ENCODE measurements at regions not wholly inside any gene's neighbourhood (a gene's known extent, or its start where the extent isn't known, plus 50 kb on each side); places are given as distances from the start of the nearest gene placed in this dataset.

DNA sequence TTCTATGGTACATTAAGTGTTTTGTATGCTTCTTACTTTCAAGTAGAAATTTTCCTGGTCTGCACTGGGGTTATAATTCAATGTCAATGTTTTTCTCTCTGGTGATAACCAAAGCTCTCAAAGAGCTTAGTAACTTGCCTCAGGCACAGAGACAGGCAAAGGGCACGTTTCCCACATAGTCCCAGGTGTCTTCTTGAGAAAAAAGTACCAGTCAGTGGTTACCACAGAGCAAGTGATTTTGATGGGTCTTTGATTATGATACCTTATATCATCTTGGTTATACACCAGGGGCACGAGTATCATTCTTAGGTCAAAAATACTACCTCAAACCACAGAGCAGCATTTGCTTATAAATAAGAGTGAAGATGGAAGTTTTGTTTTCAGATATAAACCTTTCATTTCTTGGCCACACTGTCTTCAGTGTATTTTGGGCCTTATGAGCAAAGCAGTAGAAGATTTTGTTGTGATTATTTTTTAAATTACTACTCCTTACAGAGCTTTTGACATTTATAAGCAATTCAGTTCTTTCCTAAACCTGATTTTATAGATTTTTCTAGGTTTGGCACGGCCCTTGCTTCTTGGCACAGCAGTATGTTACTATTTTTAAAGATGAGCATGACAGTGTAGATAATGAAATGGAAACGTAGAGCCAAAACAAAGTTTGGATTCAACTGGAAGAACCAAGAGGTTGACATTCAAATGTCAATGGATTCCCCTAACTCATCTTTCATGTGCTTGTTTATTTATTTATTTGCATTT, 85.3 kb upstream of the TLL1 start:
- no peaks in the 10 kb centered on the region for H3K9me3 Mint-ChIP-seq (ENCODE audit: unreplicated experiment)
- no peaks in the 10 kb centered on the region for H3K36me3 Mint-ChIP-seq (ENCODE audit: low read depth, unreplicated experiment)
- no peaks in the 10 kb centered on the region for H3K27me3 Mint-ChIP-seq (ENCODE audit: unreplicated experiment)
- no peak overlapping the region for H3K4me3 Mint-ChIP-seq (ENCODE audit: unreplicated experiment)
- H3K27ac Mint-ChIP-seq (ENCODE audit: unreplicated experiment) = no peak overlapping the region
- TF ChIP-seq, protein P1, sequence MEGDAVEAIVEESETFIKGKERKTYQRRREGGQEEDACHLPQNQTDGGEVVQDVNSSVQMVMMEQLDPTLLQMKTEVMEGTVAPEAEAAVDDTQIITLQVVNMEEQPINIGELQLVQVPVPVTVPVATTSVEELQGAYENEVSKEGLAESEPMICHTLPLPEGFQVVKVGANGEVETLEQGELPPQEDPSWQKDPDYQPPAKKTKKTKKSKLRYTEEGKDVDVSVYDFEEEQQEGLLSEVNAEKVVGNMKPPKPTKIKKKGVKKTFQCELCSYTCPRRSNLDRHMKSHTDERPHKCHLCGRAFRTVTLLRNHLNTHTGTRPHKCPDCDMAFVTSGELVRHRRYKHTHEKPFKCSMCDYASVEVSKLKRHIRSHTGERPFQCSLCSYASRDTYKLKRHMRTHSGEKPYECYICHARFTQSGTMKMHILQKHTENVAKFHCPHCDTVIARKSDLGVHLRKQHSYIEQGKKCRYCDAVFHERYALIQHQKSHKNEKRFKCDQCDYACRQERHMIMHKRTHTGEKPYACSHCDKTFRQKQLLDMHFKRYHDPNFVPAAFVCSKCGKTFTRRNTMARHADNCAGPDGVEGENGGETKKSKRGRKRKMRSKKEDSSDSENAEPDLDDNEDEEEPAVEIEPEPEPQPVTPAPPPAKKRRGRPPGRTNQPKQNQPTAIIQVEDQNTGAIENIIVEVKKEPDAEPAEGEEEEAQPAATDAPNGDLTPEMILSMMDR (IDR thresholded peaks at IDR 0.05; ENCODE audit: unreplicated experiment) = no peak
- no peak for DNase-seq (ENCODE audit: low spot score)
- peaks cover 8% of the 10 kb centered on the region for H3K4me1 Mint-ChIP-seq (ENCODE audit: unreplicated experiment)

DNA sequence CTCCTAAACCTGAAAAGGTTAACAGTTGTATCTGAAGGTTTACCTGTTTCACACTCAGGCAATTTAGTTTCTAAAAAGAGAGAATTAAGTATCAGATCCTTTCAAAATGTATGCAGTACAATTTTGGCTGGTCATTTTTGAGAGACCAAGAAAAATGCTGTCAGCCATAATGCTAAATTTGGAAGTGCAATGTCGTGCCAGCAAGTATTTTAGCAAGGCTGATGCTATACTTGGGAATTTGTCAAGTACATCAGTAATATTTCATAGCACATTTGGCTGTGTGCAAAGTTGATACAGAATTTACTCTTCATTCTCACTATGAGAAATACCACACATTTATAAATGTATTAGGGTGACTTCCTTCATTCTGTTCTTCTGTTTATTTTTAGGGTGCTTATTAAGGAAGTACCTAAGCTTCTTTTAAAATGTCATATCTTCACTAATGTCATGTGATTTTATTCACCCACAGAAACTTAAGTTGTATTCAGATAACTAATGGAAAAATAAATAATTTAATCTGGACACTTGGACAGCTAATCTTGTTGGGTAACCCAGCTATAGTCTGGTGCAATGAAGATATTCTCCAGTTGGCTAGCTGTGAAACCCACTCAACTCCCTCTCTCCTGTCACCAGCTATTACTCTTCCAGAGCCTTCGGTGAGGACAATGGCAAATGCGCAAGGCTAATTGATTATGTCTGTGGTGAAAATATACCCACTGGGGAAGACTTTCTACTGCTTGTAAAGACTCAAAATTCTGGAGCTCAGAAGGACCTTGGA, 84.2 kb upstream of the TLL1 start:
- peaks cover 3% of the 10 kb centered on the region for H3K4me1 Mint-ChIP-seq (ENCODE audit: unreplicated experiment)
- H3K36me3 Mint-ChIP-seq (ENCODE audit: low read depth, unreplicated experiment) = no peaks in the 10 kb centered on the region
- TF ChIP-seq, protein P1 (IDR thresholded peaks at IDR 0.05; ENCODE audit: unreplicated experiment) = no peak
- H3K27me3 Mint-ChIP-seq (ENCODE audit: unreplicated experiment) = no peaks in the 10 kb centered on the region
- no peak for DNase-seq (ENCODE audit: low spot score)
- H3K27ac Mint-ChIP-seq (ENCODE audit: unreplicated experiment) = no peak overlapping the region
- no peak overlapping the region for H3K4me3 Mint-ChIP-seq (ENCODE audit: unreplicated experiment)
- no peaks in the 10 kb centered on the region for H3K9me3 Mint-ChIP-seq (ENCODE audit: unreplicated experiment)

DNA sequence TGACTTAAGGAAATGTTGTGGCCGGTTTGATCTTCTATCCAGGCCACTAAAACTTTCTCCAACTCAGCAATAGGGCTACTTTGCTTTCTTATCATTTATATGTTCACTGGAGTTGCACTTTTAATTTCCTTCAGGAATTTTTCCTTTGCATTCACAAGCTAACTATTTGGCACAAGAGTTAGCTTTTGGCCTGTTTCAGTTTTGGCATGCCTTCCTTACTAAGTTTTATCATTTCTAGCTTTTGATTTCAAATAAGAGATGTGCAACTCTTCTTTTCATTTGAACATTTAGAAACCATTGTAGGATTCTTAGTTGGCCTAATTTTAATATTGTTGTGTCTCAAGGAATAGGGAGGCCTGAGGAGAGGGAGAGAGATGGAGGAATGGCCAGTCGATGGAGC, 79.8 kb upstream of the TLL1 start:
- Mint-ChIP-seq H3K4me1 (ENCODE audit: unreplicated experiment) (no peaks in the 10 kb centered on the region), H3K4me3 (ENCODE audit: unreplicated experiment) (no peak overlapping the region), H3K9me3 (ENCODE audit: unreplicated experiment) (no peaks in the 10 kb centered on the region), H3K36me3 (ENCODE audit: low read depth, unreplicated experiment) (no peaks in the 10 kb centered on the region), H3K27me3 (ENCODE audit: unreplicated experiment) (no peaks in the 10 kb centered on the region), H3K27ac (ENCODE audit: unreplicated experiment) (no peak overlapping the region)
- DNase-seq (ENCODE audit: low spot score) = no peak
- TF ChIP-seq, protein P1 (IDR thresholded peaks at IDR 0.05; ENCODE audit: unreplicated experiment) = no peak

DNA sequence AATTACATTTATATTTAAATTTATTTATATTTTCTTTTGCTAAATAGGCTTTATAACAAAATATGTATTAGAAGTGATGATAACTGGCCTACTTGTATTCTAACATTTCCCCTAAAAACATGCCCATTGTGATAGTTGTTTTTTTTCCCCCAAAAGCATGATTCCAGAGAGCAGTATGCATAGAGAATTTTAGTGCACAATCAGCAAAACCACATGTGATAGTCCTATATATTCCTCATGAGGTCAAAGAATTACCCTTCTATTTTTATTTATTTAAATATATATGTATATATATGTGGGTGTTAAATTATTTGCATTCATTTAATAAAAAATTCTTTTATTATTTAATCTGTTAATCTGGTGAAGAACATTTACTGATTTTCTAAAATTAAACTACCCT, 78.2 kb upstream of the TLL1 start:
- Mint-ChIP-seq H3K4me3 (ENCODE audit: unreplicated experiment) (no peak overlapping the region), H3K9me3 (ENCODE audit: unreplicated experiment) (no peaks in the 10 kb centered on the region), H3K4me1 (ENCODE audit: unreplicated experiment) (no peaks in the 10 kb centered on the region), H3K36me3 (ENCODE audit: low read depth, unreplicated experiment) (peaks cover 4% of the 10 kb centered on the region), H3K27me3 (ENCODE audit: unreplicated experiment) (no peaks in the 10 kb centered on the region), H3K27ac (ENCODE audit: unreplicated experiment) (no peak overlapping the region)
- DNase-seq (ENCODE audit: low spot score) = no peak
- TF ChIP-seq, protein P1 (IDR thresholded peaks at IDR 0.05; ENCODE audit: unreplicated experiment) = no peak

DNA sequence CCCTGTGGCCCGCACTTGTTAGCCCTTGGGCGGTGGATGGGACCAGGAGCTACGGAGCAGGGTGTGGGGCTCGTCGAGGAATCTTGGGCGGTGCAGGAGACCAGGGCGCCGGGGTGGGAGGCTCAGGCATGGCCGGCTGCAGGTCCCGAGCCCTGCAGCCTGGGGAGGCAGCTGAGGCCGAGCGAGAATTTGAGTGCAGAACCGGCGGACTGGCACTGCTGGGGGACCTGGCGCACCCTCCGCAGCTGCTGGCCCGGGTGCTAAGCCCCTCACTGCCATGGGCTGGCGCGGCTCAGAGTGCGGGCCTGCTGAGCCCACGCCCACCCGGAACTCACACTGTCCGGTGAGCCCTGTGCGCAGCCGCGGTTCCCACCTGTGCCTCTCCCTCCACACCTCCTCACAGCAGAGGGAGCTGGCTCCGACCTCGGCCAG, 73.6 kb upstream of the TLL1 start:
- H3K9me3 Mint-ChIP-seq (ENCODE audit: unreplicated experiment) = no peaks in the 10 kb centered on the region
- DNase-seq (ENCODE audit: low spot score) = no peak
- peaks cover 4% of the 10 kb centered on the region for H3K36me3 Mint-ChIP-seq (ENCODE audit: low read depth, unreplicated experiment)
- no peak overlapping the region for H3K4me3 Mint-ChIP-seq (ENCODE audit: unreplicated experiment)
- TF ChIP-seq, protein P1 (IDR thresholded peaks at IDR 0.05; ENCODE audit: unreplicated experiment) = no peak
- H3K4me1 Mint-ChIP-seq (ENCODE audit: unreplicated experiment) = no peaks in the 10 kb centered on the region
- no peak overlapping the region for H3K27ac Mint-ChIP-seq (ENCODE audit: unreplicated experiment)
- no peaks in the 10 kb centered on the region for H3K27me3 Mint-ChIP-seq (ENCODE audit: unreplicated experiment)

Data from endothelial cell (in vitro differentiated cells).